ENCODE measurements at regions not wholly inside any gene's neighbourhood (a gene's known extent, or its start where the extent isn't known, plus 50 kb on each side); places are given as distances from the start of the nearest gene placed in this dataset.

GRCh38 chr4:114527637-114528036 is 71.0 kb upstream of the UGT8 start:
- in situ Hi-C loops (cut with HindIII; ENCODE audit: low sequenced_read_pairs), result no loop called here
- TF ChIP-seq CTCF (IDR thresholded peaks at IDR 0.05; ENCODE audit: low read depth, low read length, missing control alignments), result no peak
- DNase-seq (ENCODE audit: low read depth), result no peak
- H3K4me3 ChIP-seq (ENCODE audit: low read depth, low read length), result no peak overlapping the region

GRCh38 chr4:114535725-114536124 is 62.9 kb upstream of the UGT8 start:
- no peak overlapping the region for H3K4me3 ChIP-seq (ENCODE audit: low read depth, low read length)
- in situ Hi-C loops (cut with HindIII; ENCODE audit: low sequenced_read_pairs), result no loop called here
- TF ChIP-seq CTCF (IDR thresholded peaks at IDR 0.05; ENCODE audit: low read depth, low read length, missing control alignments), result no peak
- DNase-seq (ENCODE audit: low read depth), result no peak

- no peak for TF ChIP-seq CTCF (IDR thresholded peaks at IDR 0.05; ENCODE audit: low read depth, low read length, missing control alignments)
- DNase-seq (ENCODE audit: low read depth), result no peak
- H3K4me3 ChIP-seq (ENCODE audit: low read depth, low read length), result no peak overlapping the region
- in situ Hi-C loops (cut with HindIII; ENCODE audit: low sequenced_read_pairs), result no loop called here
These were observed 61.3 kb upstream of the UGT8 start for GRCh38 chr4:114537352-114537751.

- TF ChIP-seq CTCF (IDR thresholded peaks at IDR 0.05; ENCODE audit: low read depth, low read length, missing control alignments), result no peak
- H3K4me3 ChIP-seq (ENCODE audit: low read depth, low read length), result no peak overlapping the region
- no peak for DNase-seq (ENCODE audit: low read depth)
- in situ Hi-C loops (cut with HindIII; ENCODE audit: low sequenced_read_pairs), result no loop called here
These were observed 60.5 kb upstream of the UGT8 start for GRCh38 chr4:114538012-114538617.

GRCh38 chr4:114539985-114540384 is 58.6 kb upstream of the UGT8 start:
- no peak for TF ChIP-seq CTCF (IDR thresholded peaks at IDR 0.05; ENCODE audit: low read depth, low read length, missing control alignments)
- in situ Hi-C loops (cut with HindIII; ENCODE audit: low sequenced_read_pairs), result no loop called here
- H3K4me3 ChIP-seq (ENCODE audit: low read depth, low read length), result no peak overlapping the region
- DNase-seq (ENCODE audit: low read depth), result no peak

- TF ChIP-seq CTCF (IDR thresholded peaks at IDR 0.05; ENCODE audit: low read depth, low read length, missing control alignments), result no peak
- no peak for DNase-seq (ENCODE audit: low read depth)
- no peak overlapping the region for H3K4me3 ChIP-seq (ENCODE audit: low read depth, low read length)
- in situ Hi-C loops (cut with HindIII; ENCODE audit: low sequenced_read_pairs), result no loop called here
These were observed 51.1 kb upstream of the UGT8 start for GRCh38 chr4:114547340-114548134.

All from astrocyte of the cerebellum (primary cell).